ENCODE measurements at regions not wholly inside any gene's neighbourhood (a gene's known extent, or its start where the extent isn't known, plus 50 kb on each side); places are given as distances from the start of the nearest gene placed in this dataset.

DNA sequence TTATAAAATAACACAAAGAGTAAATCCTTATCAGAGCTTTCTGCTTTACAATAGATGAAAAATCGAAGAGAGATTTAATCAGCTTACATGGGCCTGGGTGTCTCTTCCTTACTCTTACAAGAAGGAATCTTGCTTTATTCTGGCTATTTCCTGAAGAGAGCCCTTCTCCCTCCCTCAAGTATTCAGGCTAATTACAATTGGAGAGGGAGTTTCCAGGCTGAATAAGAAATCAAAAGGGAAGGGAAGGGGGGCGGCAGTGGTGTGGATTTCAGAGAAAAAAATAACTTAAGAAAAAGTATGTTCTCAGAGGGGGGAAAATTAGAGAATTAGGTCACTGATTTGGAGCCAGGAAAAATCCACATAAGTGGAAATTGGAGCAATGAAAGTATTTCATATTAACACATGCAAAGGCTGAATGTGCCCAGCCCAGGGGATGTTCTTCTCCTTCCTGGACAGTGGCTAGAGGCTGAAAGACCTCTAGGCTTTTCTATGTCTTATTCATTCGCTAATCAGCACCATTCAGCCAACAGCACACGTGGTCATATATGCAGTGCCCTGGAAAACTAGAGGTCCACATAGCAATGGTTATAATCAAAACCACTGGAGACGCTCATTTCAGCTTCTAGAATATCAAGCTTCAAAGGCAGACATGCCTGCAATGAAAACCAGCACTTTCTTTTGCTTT, 158.9 kb upstream of the BTG1 start:
- DNase-seq (ENCODE audit: low spot score) = peak; percentile 20

DNA sequence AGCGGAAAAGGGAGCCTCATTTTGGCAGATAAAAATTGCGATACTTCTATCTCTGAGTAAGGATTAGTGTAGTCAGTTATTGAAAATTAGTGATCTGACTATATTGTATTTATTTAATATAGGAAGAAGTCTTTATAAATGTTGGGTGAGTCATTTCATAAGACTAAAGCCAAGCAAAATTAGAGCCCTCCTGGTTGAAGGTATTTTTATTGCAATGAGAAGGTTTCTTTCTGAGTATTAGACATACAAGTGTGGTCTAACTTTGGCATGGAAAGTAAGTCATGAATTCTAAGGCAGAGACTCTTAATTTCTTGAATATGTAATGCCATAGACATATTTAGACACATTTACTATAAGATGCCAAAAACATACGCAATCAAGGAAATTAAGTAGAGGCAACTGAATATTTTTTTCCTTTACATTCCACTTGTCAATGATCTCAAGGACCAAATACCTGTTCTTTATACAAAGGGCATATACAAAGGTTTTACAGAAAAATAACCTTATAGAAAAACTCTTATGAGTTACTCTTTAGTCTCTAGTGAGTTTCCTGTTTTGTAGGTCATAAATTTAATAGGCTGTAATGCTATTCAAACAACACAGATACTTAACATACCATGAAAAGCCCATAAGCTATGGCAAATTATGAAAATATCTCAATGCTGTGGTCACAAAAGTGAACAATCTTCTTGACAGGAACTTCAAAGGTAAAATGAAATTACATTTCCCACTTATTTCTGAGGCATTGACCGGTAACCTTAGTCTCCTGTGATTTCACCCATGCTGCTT, 156.6 kb upstream of the BTG1 start:
- DNase-seq (ENCODE audit: low spot score) = no peak

DNA sequence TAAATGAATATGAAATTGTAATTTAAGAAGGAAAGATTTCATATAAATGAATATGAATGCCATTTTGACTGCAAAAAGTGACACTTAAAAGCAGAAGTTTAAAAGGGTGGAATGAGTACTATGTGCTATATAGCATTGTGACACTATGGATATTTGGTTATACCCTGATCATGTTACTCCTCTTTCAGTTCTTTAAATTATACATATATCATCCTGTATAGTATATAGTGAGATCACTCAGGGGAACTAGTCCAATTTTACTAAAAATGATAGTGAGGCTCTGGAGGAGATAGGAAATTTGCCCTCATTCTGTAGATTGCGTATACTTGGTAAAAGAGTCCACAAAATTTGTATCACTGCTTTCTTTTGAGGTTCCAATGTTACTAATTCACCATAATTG, 155.7 kb upstream of the BTG1 start:
- DNase-seq (ENCODE audit: low spot score) = no peak

DNA sequence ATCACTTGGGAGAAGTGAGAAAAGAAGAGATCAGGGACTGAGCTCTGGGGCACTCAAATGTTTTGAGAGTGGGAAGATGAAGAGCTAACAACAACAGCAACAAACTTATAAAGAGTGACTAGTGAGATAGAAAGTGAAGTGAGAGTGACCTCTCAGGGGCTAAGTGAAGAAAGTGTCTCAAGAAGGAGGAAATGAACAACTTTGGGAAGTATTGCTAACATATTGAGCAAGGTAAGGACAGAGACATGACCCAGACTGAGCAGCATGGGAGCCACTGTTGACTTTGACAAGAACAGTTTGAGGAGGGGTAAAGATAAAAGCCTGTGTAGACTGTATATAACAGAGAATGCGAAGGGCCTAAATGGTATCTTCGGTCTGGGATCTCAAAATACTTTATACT, 155.1 kb upstream of the BTG1 start:
- DNase-seq (ENCODE audit: low spot score) = no peak

DNA sequence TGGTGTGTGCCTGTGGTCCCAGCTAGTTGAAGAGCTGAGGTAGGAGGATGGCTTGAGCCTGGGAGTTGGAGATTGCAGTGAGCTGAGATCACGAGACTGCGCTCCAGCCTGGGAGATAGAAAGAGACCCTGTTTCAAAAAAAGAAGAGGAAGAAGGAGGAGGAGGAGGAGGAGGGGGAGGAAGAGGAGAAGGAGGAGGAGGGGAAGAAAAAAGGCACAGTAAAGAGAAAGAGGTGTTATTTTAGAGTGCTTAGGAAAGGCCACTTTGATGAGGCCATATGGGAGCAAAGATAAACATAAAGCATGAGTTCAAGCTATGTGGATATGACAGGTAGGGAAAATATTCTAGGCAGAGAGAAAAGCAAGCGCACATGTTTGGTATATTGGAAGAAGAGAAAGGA, 154.1 kb upstream of the BTG1 start:
- no peak for DNase-seq (ENCODE audit: low spot score)

DNA sequence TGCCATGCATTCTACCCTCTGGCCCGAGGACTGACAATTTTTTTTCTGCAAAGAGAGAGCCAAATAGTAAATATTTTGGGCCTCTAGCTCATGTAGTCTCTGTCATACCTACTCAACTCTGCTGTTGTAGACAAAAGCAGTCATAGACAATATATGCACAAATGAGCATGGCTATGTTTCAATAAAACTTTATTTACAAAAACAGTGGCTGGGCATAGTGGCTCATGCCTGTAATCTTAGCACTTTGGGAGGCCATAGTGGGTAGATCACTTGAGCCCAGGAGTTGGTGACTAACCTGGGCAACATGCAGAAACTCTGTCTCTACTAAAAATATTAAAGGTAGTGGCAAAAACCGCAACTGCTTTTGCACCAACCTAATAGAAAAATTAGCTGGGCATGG, 153.7 kb upstream of the BTG1 start:
- DNase-seq (ENCODE audit: low spot score) = no peak

DNA sequence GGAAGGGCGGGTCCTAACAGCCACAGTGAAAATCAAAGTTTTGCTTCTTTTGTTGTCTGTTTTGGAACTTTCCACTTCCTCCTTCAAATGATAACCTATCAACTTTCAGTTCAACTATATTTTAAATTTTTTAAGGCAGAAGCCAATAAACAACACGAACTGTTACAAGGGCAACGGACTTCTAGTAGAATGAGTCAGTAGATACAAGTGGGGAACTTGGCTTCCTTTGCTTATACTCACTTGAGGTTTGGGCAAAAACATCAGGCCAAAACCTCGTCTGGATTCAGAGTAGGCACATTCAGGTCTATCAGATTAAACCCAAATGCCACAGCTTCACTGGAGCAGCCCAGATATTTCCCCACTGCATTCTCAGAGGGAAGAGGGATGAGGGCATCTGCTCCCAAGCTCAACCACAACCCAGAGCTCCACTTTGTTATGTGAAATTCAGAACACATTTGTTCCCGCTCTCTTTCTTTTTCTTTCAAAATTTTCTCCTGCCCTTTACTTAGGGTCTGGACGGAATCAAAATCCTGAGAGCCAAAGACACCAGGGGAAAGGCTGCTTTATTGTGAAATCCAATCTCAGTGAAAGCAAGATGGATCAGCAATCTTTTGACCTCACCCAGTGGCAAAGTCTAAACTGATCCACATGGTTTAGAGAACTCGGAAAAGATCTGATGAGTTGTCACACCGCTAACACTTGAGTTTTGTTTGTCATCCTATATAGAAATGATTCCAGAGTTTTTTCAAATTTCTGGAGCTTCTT, 152.5 kb upstream of the BTG1 start:
- peak; percentile 82 for DNase-seq (ENCODE audit: low spot score)

DNA sequence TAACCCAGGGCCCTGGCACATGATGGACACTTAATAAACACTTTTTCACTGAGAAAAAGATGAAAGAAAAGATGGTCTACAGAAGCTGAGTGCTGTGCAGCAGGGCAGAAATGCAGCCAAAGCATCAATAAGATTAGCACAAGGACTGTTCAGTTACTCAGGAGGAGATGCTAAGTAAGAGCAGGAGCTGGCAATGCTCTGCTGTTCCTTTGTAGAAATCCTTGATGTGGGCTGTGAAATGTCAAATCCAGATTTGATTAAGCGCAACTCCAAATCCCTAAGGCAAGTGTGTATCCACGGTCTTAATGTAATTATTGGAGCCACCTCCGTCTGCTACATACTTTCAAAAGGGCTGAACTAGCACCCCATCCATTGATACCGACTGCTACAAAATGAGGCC, 151.8 kb upstream of the BTG1 start:
- DNase-seq (ENCODE audit: low spot score) = no peak

DNA sequence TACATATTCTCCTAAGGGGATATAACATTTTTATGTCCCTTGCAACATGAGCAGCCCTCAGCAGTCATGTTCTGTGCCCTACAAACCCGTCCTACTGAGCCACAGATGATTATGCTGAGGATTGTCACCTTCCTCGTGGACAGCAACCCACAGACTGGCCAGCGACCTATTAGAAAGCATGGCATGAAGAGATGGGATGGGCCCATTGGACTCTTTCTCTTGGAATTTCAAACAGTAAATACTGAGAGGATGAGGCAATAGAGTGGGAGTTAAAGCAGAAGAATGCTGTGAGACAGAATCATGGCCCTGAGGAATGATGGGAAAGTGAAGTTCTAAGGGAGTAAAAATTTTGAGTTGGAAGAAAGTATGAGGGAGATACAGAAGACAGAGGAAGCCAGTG, 149.9 kb upstream of the BTG1 start:
- peak; percentile 47 for DNase-seq (ENCODE audit: low spot score)

DNA sequence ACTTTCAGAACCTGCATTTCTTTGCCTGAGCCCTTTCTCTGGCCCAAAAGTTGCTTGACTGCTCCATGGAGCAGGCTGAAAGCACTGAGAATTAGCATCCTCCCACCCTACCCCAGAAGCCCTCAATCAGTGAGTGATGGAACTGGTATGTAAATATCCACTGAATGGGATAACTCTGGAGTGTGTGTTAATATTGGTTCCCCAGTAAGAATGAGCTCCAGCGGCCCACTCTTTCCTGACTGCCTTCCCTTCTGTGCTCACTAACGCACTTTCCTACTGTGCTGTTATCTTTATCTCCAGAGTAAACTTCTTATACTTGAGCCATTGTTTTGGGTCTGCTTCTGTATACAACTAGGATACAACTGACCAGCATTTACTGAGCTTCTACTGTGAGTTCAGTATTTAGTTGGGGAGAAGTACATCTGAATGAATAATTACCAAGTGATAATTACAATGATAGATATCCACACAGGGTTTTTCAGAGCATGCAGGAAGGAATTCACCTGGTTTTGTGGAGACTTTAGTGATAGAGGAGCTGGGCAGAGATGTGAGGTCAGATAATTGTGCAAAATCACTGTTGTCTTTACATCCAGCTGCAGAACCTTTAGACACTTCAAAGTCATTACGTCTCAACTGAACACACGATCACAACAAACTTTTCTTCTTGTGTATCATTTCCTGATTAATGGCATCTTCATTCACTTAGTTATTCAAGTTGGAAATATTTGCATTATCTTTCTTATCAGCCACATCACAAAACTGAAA, 149.2 kb upstream of the BTG1 start:
- peak; percentile 29 for DNase-seq (ENCODE audit: low spot score)

DNA sequence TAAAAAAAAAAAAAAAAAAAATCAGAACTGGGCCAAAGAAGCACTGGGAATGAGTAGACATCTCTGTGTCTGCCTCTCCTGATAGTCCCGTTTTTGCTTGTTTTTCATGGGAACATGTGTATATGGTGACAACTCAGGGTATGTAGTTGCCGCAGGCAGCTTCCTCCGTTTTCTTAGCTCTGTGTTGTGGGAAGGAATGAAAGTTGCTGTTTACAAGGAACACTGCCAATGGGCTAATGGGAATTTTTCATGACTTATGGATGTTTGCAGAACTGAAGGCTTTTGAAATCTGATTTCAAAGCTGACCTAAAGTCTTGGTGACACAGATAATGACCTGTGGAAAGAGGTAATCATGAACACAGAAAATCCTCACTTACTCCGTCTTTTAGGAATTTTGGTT, 146.4 kb upstream of the BTG1 start:
- no peak for DNase-seq (ENCODE audit: low spot score)

DNA sequence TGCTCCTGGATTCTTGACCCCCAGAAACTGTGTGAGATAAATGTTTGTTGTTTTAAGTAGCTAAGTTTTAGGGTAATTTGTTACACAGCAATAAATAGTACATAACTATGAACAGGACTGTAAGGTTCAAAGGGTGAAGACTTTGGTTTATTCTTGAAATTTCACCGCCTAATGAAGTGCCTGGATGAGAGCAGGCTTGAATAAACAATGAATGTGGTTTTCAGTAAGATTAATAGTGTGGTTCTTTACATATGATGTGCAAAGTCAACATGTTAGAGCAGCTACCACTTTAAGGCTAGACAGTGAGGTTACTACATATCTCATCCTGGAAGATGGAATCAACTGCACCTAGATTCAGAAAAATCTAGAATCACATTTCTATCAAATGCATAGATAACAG, 145.2 kb upstream of the BTG1 start:
- no peak for DNase-seq (ENCODE audit: low spot score)

DNA sequence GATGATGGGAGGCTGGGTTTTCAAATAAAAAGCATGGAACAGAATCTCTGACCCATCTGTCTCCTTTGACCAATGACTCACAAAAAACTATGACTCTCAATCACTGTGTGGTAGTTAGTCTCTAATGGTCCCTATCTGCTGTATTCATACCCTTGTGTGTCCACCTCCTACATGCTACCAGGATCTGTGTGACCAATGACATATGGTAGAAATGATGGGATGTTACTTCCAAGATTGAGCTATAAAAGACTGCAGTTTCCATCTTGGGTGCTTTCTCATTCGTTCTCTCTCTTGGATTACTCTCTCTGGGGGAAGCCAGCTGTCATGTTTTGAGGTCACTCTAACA, 144.7 kb upstream of the BTG1 start:
- DNase-seq (ENCODE audit: low spot score) = peak; percentile 59

DNA sequence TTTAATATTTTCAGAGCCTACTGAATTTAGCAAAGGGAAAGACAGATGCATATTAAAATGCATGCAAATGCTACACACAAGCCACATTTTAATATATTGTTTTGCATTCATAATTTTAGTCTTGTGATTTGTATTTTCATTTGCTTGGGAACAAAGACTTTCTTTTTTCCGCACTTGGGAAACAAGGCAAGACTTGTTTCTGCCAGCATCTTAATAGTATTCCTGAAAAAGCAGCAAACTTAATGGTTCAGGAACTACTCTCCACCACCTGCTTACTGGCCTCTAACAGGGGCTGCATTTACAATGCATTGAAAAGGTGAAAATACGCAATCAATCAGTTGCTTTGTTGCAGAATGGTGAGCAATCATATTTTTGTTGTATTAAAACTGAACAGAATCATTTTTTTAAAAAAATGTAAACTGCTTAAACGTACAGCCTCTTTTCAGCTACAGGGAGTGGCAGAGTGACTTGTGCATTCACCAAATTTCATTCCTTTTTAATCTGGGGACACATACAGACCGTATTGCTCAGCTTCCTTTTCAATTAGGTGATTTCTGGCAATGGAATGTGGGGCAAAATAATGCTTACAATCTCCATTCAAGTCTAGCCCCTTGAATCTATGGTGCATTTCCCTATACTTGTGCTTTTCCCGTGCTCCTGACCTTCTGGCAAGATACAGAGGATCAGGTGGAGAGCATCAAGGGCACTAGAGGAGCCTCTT, 144.1 kb upstream of the BTG1 start:
- DNase-seq (ENCODE audit: low spot score) = peak; percentile 68

DNA sequence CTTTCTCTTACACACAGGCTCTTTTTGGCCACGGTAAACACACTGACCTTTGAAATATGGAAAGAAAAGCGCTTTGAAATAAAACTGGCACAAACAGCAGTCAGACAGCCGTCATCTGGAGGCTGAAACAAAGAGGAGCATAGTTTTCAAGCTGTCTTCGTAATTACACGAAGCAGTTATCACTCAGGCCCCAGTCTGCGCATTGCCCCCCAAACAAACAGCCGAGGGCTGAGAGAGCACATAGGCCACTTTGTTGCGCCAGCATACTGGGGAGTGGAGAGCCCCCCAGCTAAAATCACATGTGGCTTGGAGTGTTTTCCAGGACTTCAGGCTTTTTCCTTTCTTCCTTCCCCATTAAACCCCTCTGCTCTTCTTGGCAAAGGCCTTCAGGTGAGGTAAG, 142.9 kb upstream of the BTG1 start:
- DNase-seq (ENCODE audit: low spot score) = no peak

DNA sequence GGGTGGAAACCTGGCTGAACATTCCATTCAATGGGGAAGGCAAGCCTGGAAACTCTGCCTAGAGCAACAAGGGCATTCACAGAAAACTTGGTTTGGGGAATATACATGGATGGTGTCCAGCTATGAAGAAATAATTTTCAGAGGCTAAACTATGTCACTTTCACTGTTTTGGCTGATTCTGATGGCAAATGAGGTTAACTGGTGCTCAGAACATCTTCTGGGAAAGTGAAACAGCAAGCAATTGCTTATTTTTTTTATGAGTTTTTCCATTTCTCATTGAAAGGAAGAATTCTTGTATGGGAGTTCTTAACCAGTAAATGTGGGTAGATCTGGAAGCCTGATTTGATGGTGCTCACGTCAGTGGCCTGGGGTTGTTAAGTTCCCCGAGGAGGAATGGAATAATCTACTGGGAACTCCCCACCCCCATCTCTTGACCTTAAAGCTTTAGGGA, 132.8 kb upstream of the BTG1 start:
- peak; percentile 6 for DNase-seq (ENCODE audit: low spot score)

DNA sequence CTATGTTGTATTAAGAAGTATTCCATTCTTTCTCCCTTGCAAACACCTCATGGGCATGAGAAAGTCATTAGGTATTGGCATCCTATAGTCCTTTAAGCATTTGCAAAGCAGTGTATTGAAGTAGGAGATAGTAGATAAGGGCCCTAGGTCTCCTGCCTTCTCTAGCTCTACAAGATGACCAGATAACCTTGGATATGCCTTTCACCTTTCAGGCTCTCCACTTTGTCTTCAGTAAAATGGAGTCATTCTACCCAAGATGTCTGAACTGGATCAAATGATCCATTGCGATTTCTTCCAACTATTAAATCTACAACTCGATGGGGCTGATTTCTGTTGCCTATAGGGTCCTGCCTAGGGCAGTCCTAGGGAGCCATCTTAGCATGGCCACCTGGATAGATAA, 132.1 kb upstream of the BTG1 start:
- no peak for DNase-seq (ENCODE audit: low spot score)

DNA sequence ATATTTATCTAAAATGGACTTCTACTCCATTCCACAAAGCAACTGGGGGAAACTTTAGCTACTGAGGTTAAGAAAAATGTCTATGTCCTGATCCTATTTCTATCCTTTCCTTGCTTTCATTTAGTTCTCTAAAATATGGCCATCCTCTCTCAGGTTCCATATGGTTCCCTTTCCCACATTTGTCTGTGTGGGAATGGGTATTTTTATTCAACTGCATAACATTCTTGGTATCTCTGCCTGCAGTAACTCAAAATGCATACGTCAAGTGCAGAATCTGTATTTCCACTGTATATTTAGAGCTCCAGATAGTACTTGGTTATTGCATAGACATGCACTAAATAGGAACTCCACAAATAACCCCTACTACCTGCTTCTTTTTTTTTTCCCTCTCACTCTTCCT, 130.6 kb upstream of the BTG1 start:
- DNase-seq (ENCODE audit: low spot score) = no peak

DNA sequence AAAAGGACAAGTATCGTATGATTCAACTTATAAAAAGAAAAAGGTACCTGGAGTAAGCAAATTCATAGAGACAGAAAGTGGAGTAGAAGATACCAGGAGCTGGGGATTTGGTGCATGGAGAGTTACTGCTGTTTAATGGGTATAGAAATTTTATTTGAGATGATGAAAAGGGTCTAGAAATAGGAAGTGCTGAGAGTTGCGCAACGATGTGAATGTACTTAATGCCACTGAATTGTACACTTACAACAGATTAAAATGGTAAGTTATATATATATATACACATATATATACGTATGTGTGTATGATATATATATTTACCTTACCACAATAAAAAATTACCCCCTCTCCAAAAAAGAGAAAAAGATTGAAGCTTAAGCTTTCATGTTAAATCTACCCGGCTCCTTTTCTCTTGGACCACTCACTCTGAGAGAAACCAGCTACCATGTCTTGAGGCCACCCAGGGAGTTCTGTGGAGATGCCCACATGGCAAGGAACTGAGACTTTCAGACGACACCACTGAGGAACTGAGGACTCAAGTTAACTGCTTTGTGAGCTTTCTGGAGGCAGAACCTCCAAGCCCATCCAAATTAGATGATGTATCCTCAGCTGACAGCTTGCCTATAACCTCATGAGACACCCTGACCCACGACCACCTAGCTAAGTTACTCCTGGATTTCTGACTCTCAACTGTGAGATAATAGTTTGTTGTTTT, 130.0 kb upstream of the BTG1 start:
- DNase-seq (ENCODE audit: low spot score) = no peak

DNA sequence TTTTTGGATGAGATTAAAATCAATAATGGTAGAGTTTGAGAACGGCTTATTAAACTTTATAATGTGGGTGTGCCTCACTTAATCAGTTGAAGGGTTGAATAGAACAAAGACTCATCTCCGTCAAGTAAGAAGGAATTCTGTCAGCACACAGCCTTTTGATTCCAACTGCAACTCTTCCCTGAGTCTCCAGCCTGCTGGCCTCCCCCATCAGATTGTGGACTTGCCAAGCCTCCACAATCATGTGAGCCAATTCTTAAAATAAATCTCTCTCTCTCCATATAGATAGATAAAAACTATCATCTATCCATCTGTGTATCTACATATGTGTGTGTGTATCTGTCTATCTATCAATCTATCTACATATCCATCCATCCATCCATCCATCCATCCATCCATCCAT, 127.4 kb upstream of the BTG1 start:
- no peak for DNase-seq (ENCODE audit: low spot score)
